BLaER1 treated with 17β-estradiol and CSF1 and Interleukin-3, amounts not matched to agents 10 nM and 100 nM (cell line): ENCODE measurements at regions not wholly inside any gene's neighbourhood (a gene's known extent, or its start where the extent isn't known, plus 50 kb on each side); places are given as distances from the start of the nearest gene placed in this dataset.
A peak's percentile ranks its signal among the peaks of the same experiment; 100 is the strongest.
"Not testable (repeated sequence)": the region's sequence is repeated elsewhere in the genome, so short reads cannot be mapped to it uniquely, and the experiment has no call there.

Experiments used
- H3K27ac ChIP-seq, 11 experiments: shearing (Covaris generic); formaldehyde crosslinking; 2 replicates each; pipeline ENCODE4 v1.8.1; 2022
- H3K27me3 ChIP-seq, 11 experiments: shearing (Covaris generic); formaldehyde crosslinking; 2 replicates each; pipeline ENCODE4 v1.8.1; 2022
- H3K36me3 ChIP-seq, 11 experiments: shearing (Covaris generic); formaldehyde crosslinking; 2 replicates each; pipeline ENCODE4 v1.8.1; 2022
- H3K4me1 ChIP-seq, 10 experiments: shearing (Covaris generic); formaldehyde crosslinking; 2 replicates each; pipeline ENCODE4 v1.8.1; 2022
- H3K4me2 ChIP-seq, 11 experiments: shearing (Covaris generic); formaldehyde crosslinking; 2 replicates each; pipeline ENCODE4 v1.8.1; 2022
- H3K4me3 ChIP-seq, 10 experiments: shearing (Covaris generic); formaldehyde crosslinking; 2 replicates each; pipeline ENCODE4 v1.8.1; 2022
- H3K9ac ChIP-seq, 11 experiments: shearing (Covaris generic); formaldehyde crosslinking; 2 replicates each; pipeline ENCODE4 v1.8.1; 2022
- H3K9me3 ChIP-seq, 11 experiments: shearing (Covaris generic); formaldehyde crosslinking; replicated peaks in 1 of 11; 2 replicates each; pipeline ENCODE4 v1.8.1; 2022
- H4K20me1 ChIP-seq, 11 experiments: shearing (Covaris generic); formaldehyde crosslinking; 2 replicates each; pipeline ENCODE4 v1.8.1; 2022
- Cebpa-rat ChIP-seq, 11 experiments: shearing (Covaris generic); IDR thresholded peaks; 2 replicates each; pipeline ENCODE4 v1.8.1; 2022

- TF ChIP-seq Cebpa-rat (IDR thresholded peaks at IDR 0.05), result peak in 10 of 11 experiments; percentile 50 to 96 (median 90); a peak in 17 of 22 replicates
- peaks cover 29 to 68% (median 41%) of the 10 kb centered on the region in 11 experiments for H3K9me3 ChIP-seq
- H3K4me3 ChIP-seq, result peak overlapping the region; percentile 36 to 58 (median 46); a peak in 15 of 20 replicates
- H3K27me3 ChIP-seq, result no peaks in the 10 kb centered on the region
- H3K4me2 ChIP-seq, result peak overlapping the region; percentile 65 to 97 (median 81)
- H4K20me1 ChIP-seq, result no peaks in the 10 kb centered on the region
- peaks cover 0 to 12% (median 0%) of the 10 kb centered on the region in 11 experiments; a peak in 5 of 22 replicates for H3K36me3 ChIP-seq
- H3K27ac ChIP-seq, result peak overlapping the region; percentile 94 to 99 (median 99)
- peak overlapping the region; percentile 83 to 93 (median 89) for H3K9ac ChIP-seq
- H3K4me1 ChIP-seq, result peaks cover 28 to 55% (median 42%) of the 10 kb centered on the region in 10 experiments
Observed at GRCh38 chr7:81846398-81846797, 76.6 kb upstream of the HGF start.

DNA sequence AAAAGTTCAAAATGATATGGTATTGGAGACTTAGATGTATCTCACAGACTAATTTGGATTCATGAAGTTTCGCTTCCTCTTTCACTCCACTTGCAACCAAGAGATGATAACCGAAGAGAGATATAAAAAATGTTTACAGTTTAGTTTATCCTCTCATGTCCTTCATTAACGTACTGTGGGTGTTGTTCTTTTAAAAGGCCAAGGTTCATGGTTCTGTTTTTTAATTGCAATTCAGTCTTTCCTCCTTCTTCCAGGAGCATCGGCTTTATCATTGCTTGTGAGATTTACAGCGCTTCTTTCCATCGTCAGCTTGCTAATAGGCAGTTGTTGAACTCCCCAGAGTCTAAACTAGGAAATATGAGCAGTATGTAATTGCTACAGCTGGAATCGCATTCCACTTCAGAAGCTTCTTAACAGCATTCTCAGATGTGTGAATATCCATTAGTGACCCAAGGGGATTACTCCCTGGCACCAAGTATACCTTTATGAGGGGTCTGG lies 75.9 kb upstream of the HGF start:
- H3K36me3 ChIP-seq, result peaks cover 0 to 12% (median 0%) of the 10 kb centered on the region in 11 experiments; a peak in 5 of 22 replicates
- no peak for TF ChIP-seq Cebpa-rat (IDR thresholded peaks at IDR 0.05)
- H3K9me3 ChIP-seq, result peaks cover 29 to 68% (median 46%) of the 10 kb centered on the region in 11 experiments
- H4K20me1 ChIP-seq, result no peaks in the 10 kb centered on the region
- H3K4me2 ChIP-seq, result peak overlapping the region; percentile 65 to 97 (median 81)
- peak overlapping the region; percentile 36 to 58 (median 46); a peak in 17 of 20 replicates for H3K4me3 ChIP-seq
- peak overlapping the region; percentile 94 to 99 (median 99) for H3K27ac ChIP-seq
- H3K9ac ChIP-seq, result peak overlapping the region; percentile 83 to 93 (median 89)
- no peaks in the 10 kb centered on the region for H3K27me3 ChIP-seq
- peaks cover 28 to 49% (median 36%) of the 10 kb centered on the region in 10 experiments for H3K4me1 ChIP-seq

DNA sequence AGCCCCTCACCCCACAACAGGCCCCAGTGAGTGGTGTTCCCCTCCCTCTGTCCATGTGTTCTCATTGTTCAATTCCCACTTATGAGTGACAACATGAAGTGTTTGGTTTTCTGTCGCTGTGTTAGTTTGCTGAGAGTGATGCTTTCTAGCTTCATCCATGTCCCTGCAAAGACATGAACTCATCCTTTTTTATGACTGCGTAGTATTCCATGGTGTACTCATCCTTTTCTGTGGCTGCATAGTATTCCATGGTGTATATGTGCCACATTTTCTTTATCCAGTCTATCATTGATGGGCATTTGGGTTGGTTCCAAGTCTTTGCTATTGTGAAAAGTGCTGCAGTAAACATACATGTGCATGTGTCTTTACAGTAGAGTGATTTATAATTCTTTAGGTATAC lies 73.8 kb upstream of the HGF start:
- H4K20me1 ChIP-seq, H3K36me3 ChIP-seq, H3K9ac ChIP-seq, H3K4me2 ChIP-seq, H3K27me3 ChIP-seq: not testable (repeated sequence)
- Histone ChIP-seq H3K4me3 (peak overlapping the region in 1 of 10 experiments; percentile 26; a peak in 2 of 20 replicates), H3K27ac (peak overlapping the region in 8 of 11 experiments; percentile 18 to 99 (median 99); a peak in 13 of 22 replicates), H3K4me1 (peaks cover 28 to 60% (median 35%) of the 10 kb centered on the region in 10 experiments), H3K9me3 (peaks cover 22 to 64% (median 50%) of the 10 kb centered on the region in 11 experiments)

GRCh38 chr7:81842361-81842760 lies 72.5 kb upstream of the HGF start:
- no peak overlapping the region for H3K9ac ChIP-seq
- H3K9me3 ChIP-seq, result peaks cover 16 to 53% (median 43%) of the 10 kb centered on the region in 11 experiments
- peaks cover 20 to 47% (median 24%) of the 10 kb centered on the region in 10 experiments for H3K4me1 ChIP-seq
- no peaks in the 10 kb centered on the region for H4K20me1 ChIP-seq
- H3K4me3 ChIP-seq, result no peak overlapping the region
- no peak for TF ChIP-seq Cebpa-rat (IDR thresholded peaks at IDR 0.05)
- H3K4me2 ChIP-seq, result no peak overlapping the region
- H3K27me3 ChIP-seq, result no peaks in the 10 kb centered on the region
- H3K27ac ChIP-seq, result peak overlapping the region in 2 of 11 experiments; percentile 21 to 99; a peak in 2 of 22 replicates
- H3K36me3 ChIP-seq, result no peaks in the 10 kb centered on the region; a peak in 2 of 22 replicates

DNA sequence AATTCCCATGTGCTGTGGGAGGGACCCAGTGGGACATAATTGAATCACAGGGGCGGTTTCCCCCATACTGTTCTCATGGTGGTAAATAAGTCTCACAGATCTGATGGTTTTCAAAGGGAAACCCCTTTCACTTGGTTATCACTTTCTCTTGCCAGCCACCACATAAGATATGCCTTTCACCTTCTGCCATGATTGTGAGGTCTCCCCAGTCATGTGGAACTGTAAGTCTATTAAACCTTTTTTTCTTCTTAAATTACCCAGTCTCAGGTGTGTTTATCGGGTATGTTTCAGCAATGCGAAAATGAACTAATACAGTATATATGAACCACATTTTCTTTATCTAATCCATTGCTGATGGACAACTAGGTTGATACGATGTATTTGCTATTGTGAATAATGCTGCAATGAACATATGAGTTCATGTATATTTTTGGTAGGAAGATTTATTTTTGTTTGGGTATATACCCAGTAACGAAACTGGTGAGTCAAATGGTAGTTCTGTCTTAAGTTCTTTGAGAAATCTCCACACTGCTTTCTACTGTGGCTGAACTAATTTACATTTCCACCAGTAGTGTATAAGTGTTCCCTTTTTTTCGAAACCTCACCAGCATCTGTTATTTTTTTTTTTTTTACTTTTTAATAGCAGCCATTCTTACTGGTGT lies 70.0 kb upstream of the HGF start:
- peak overlapping the region in 3 of 11 experiments; percentile 59 to 89 (median 81); a peak in 6 of 22 replicates for H3K27ac ChIP-seq
- no peak overlapping the region; a peak in 1 of 20 replicates for H3K4me3 ChIP-seq
- H3K9me3 ChIP-seq, result peaks cover 19 to 53% (median 43%) of the 10 kb centered on the region in 11 experiments
- H3K4me2 ChIP-seq, result peak overlapping the region in 2 of 11 experiments; percentile 55 to 60; a peak in 4 of 22 replicates
- H3K4me1 ChIP-seq, result peaks cover 4 to 32% (median 5%) of the 10 kb centered on the region in 10 experiments; a peak in 19 of 20 replicates
- TF ChIP-seq Cebpa-rat (IDR thresholded peaks at IDR 0.05), result no peak
- H3K36me3 ChIP-seq, result no peaks in the 10 kb centered on the region; a peak in 2 of 22 replicates
- H3K27me3 ChIP-seq, result no peaks in the 10 kb centered on the region
- no peaks in the 10 kb centered on the region for H4K20me1 ChIP-seq
- peak overlapping the region in 2 of 11 experiments; percentile 54 to 58; a peak in 2 of 22 replicates for H3K9ac ChIP-seq

GRCh38 chr7:81833401-81833800 lies 63.6 kb upstream of the HGF start:
- Histone ChIP-seq H3K9me3 (peaks cover 41 to 58% (median 46%) of the 10 kb centered on the region in 11 experiments), H3K27ac (peak overlapping the region in 7 of 11 experiments; percentile 7 to 73 (median 43); a peak in 10 of 22 replicates), H3K27me3 (no peaks in the 10 kb centered on the region), H3K36me3 (peaks cover 0 to 8% (median 0%) of the 10 kb centered on the region in 11 experiments; a peak in 3 of 22 replicates), H3K9ac (peak overlapping the region in 1 of 11 experiments; percentile 6; a peak in 1 of 22 replicates), H3K4me3 (no peak overlapping the region), H4K20me1 (no peaks in the 10 kb centered on the region), H3K4me2 (peak overlapping the region in 4 of 11 experiments; percentile 24 to 60 (median 36); a peak in 5 of 22 replicates), H3K4me1 (peaks cover 0 to 14% (median 3%) of the 10 kb centered on the region in 10 experiments; a peak in 8 of 20 replicates)
- 0 out of 22 replicates have a peak, but pooled peaks of 1 of the 11 experiments have one; percentile 17 for TF ChIP-seq Cebpa-rat (IDR thresholded peaks at IDR 0.05)

- no peak overlapping the region for H3K27ac ChIP-seq
- no peak for TF ChIP-seq Cebpa-rat (IDR thresholded peaks at IDR 0.05)
- H3K9ac ChIP-seq, result no peak overlapping the region
Observed at GRCh38 chr7:81831883-81832282, 62.0 kb upstream of the HGF start.

GRCh38 chr7:81829511-81829910 lies 59.7 kb upstream of the HGF start:
- H3K9ac ChIP-seq, H3K36me3 ChIP-seq, H3K4me2 ChIP-seq, H4K20me1 ChIP-seq, H3K27me3 ChIP-seq: not testable (repeated sequence)
- peak overlapping the region in 3 of 11 experiments; percentile 7 to 31 (median 31); a peak in 5 of 22 replicates for H3K27ac ChIP-seq
- peaks cover 41 to 64% (median 48%) of the 10 kb centered on the region in 11 experiments for H3K9me3 ChIP-seq
- peak overlapping the region in 1 of 10 experiments; percentile 24; a peak in 1 of 20 replicates for H3K4me3 ChIP-seq
- H3K4me1 ChIP-seq, result peaks cover 0 to 14% (median 3%) of the 10 kb centered on the region in 10 experiments; a peak in 8 of 20 replicates

More at GRCh38 chr7:81831883-81832282, 62.0 kb upstream of the HGF start:
- Histone ChIP-seq H3K36me3 (peaks cover 0 to 8% (median 0%) of the 10 kb centered on the region in 11 experiments; a peak in 3 of 22 replicates), H3K27me3 (no peaks in the 10 kb centered on the region), H4K20me1 (no peaks in the 10 kb centered on the region), H3K4me1 (peaks cover 0 to 14% (median 3%) of the 10 kb centered on the region in 10 experiments; a peak in 8 of 20 replicates), H3K4me2 (no peak overlapping the region), H3K4me3 (no peak overlapping the region), H3K9me3 (peaks cover 41 to 60% (median 48%) of the 10 kb centered on the region in 11 experiments)

- Histone ChIP-seq H3K9me3 (peaks cover 0 to 12% (median 0%) of the 10 kb centered on the region in 11 experiments; a peak in 1 of 22 replicates), H4K20me1 (no peaks in the 10 kb centered on the region), H3K4me1 (no peaks in the 10 kb centered on the region), H3K4me2 (no peak overlapping the region), H3K4me3 (no peak overlapping the region), H3K36me3 (no peaks in the 10 kb centered on the region), H3K27ac (no peak overlapping the region), H3K27me3 (no peaks in the 10 kb centered on the region), H3K9ac (no peak overlapping the region)
- no peak for TF ChIP-seq Cebpa-rat (IDR thresholded peaks at IDR 0.05)
Observed at GRCh38 chr7:81822811-81823210, 53.0 kb upstream of the HGF start.
